PFSK-1 (cell line): ENCODE measurements at regions not wholly inside any gene's neighbourhood (a gene's known extent, or its start where the extent isn't known, plus 50 kb on each side); places are given as distances from the start of the nearest gene placed in this dataset.

Source experiments
- FOXP2 ChIP-seq: optimal IDR thresholded peaks from 2 replicates; pipeline ENCODE3; 2011; ENCODE audit warnings: borderline replicate concordance, control low read depth, inconsistent platforms; ENCODE audit not compliant: insufficient read depth; ENCODE audit errors: extremely low read length, extremely low read depth
- POLR2AphosphoS5 ChIP-seq: IDR thresholded peaks from 2 replicates; pipeline ENCODE4 v1.6.1; 2012; ENCODE audit warnings: low read depth, mild to moderate bottlenecking, control low read depth, low read length, moderate library complexity
- TAF1 ChIP-seq: IDR thresholded peaks from 2 replicates; pipeline ENCODE4 v1.6.1; 2012; ENCODE audit warnings: low read length, control low read depth, borderline replicate concordance; ENCODE audit not compliant: insufficient read depth

DNA sequence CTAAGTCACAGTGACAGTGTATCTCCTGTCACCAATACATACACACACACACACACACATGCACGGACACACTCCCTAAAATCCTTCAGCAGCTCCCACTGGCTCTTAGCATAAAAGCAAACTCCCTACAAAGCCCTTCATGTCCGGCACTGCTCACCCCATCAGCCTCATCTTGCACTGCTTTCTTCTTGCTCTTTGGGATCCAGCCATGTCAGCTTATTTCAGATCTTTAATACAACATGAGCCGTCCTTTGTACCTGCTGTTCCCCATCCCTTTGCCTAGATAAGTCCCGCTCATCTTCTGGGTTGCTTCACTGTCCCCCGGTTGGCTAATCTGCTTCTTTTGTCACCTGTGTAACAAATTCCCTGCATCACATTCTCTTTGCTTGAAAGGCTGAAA, 82.1 kb upstream of the VAV3 start:
- TF ChIP-seq POLR2AphosphoS5 (no peak), FOXP2 (no peak), TAF1 (no peak)
